Brain pericyte (primary cell): ENCODE measurements at regions not wholly inside any gene's neighbourhood (a gene's known extent, or its start where the extent isn't known, plus 50 kb on each side); places are given as distances from the start of the nearest gene placed in this dataset.
"Not testable (repeated sequence)": the region's sequence is repeated elsewhere in the genome, so short reads cannot be mapped to it uniquely, and the experiment has no call there.

ENCODE experiments used
- DNase-seq: peaks from one replicate; pipeline ENCODE4 v3.0.0-alpha.2; 2012; ENCODE audit warnings: low read depth, low spot score

DNA sequence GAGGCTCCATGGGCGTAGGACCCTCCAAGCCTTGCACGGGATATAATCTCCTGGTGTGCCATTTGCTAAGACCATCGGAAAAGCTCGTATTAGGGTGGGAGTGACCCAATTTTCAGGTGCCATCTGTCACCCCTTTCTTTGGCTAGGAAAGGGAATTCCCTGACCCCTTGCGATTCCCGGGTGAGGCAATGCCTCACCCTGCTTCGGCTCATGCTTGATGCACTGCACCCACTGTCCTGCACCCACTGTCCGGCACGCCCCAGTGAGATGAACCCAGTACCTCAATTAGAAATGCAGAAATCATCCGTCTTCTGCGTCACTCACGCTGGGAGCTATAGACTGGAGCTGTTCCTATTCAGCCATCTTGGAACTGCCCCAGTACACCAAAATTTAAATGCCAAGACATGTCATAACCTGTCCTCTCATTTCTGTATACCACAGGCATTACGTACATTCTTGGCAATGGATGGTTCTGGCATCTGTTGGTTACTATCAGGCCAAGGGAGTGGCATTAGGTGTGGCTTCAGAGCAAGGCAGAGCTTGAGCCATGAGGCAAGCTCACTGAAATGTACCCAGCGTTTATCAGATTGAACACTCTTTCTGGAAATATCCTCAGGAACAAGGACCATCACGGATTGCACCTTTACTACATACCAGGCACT lies 95.4 kb upstream of the GALNT18 start:
- DNase-seq = no peak

DNA sequence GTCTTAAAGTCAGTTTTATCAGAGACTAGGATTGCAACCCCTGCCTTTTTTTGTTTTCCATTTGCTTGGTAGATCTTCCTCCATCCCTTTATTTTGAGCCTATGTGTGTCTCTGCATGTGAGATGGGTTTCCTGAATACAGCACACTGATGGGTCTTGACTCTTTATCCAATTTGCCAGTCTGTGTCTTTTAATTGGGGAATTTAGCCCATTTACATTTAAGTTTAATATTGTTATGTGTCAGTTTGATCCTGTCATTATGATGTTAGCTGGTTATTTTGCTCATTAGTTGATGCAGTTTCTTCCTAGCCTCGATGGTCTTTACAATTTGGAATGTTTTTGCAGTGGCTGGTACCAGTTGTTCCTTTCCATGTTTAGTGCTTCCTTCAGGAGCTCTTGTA lies 93.3 kb upstream of the GALNT18 start:
- not testable (repeated sequence) for DNase-seq

DNA sequence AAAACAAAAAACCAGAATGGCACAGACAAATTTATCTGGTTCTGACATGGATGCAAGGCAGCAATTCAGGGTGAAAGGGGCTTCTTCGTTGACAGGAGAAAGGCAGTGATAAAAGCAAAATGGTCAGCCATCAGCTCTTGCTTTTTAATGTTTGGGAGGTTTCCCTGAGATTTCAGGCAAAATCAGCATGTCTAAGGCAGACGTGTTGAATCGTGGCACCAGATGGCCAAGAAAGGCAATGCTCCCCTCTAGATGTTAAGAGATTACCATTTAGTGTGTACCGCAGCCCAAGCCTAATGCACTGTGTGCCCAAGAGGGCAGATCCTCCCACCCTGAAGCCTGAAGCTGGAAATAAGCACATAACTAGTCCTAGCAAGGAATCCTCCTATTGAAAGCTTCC lies 88.8 kb upstream of the GALNT18 start:
- no peak for DNase-seq

DNA sequence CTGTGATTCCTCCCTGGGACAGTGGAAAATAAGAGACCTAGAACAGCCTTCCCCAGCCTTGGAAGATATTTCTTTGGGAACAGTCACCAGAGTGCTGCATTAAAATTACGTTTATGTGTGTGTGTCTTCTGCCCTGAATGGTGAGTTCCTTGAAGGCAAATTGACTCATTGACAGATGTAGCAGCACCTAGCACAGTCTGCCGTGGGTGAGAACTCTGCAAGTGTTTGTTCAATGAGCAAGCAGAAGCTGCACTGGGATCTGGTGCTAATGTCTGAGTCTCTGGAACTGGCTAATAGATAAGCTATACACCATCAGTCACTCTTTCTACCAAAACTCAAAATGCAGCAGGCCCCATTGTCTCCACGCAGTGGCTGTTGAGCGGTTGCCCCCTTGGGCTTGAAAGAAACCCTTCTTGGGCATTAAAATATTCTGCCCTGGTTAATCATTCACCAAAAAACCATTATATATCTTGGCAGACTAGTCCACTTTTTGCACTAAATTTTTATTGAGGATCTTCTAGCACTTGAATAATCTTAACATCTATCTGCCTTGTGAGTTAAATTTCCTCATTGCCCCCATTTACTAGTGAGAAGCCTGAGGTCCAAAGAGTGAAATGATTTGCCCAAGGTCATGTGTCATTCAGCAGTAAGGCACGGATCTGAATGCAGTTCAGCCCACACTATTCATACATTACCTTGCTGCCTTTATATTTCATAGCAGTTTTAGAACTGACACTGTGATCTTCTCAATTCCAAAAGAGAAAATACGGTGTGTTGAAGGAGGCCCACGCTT lies 87.8 kb upstream of the GALNT18 start:
- no peak for DNase-seq

DNA sequence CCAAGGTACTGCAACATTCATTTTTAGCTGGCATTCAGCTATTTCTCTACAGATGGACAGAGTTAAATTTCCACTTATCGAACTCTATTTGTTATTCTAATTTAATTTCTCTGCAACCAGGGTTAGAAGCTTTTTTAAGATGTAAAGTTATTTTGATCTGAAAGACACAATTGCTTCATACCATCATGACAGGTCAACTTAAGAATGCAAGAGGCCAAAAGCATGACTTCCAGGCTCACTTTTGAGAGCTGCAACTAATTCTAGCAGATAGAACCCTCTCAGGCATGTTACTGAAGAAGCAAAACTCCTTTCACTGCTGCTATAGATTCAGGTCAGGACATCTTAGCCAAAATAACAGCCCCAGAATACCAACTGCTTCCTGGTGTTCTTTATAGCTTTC lies 86.5 kb upstream of the GALNT18 start:
- DNase-seq = no peak

DNA sequence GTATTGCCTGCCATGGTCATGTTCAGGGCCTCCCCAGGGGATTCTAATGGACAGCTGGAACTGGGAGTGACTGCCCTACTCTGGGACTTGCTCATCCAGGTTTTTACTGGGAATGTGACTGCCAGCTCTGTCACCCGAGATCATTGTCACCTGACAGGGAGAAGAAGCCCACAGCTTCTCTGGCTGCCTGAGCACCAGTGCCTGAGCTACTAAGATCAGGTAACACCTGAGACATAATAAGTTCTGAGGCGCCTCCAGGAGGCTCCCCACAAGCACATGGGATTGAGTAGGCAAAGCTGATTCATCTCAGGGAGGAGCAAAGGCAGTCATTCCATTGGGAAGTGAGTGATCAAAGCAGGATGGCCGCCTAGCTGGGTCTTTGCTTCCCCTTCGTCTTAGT lies 84.2 kb upstream of the GALNT18 start:
- DNase-seq = no peak

DNA sequence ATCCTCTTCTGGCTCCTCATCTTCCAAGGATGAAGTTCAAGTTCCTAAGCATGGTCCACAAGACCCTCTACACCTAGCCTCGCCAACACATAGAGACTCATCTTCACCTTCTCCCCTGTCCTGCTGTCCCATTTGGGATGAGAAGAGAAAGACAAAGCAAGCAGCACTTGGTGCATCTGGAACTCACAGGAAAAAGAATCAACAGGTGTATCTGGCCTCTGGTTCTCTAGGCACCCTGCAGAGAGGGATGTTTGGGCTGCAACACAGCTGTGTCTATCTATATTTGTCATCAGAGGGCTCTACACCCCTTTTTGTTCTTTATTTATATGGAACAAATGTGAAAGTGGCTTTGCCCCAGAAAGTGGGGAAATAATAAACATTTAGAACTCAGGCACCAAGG lies 82.1 kb upstream of the GALNT18 start:
- no peak for DNase-seq

DNA sequence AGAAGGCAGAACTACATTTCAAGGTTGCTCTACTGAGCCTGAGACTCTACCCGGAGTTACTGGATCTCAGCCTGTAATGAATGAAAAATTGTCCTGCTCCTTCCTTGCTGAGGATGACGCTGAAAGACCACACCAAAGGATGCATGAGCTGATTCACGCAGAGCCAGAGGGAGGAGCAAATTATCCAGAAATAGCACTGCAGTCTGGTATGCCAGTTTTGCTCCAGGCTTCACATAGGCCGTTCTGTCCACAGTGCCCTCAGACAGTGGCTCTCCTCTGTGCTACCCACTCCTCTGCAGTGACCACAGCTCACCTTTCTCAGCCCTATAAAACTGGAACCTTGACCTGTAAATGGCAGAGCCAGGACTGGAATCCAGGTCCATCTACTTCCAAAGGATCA lies 79.3 kb upstream of the GALNT18 start:
- no peak for DNase-seq

DNA sequence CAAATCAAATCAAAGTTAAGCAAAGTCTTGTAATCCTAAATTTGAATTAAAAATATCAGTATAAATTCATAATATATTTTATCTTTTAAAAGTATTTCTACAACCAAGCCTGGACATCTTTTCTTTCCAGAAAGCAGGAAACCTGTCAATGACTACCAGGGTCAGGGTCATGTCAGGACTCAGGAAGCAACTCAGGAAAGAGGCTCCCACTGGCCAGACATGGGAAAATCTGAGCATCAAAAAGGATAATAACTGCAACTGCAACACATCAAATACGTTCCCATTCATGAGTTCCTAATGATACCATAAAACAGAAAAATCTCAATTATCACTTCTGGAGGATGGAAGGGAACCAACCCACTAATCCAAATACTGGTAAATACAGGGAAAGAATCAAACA lies 76.0 kb upstream of the GALNT18 start:
- DNase-seq = no peak

DNA sequence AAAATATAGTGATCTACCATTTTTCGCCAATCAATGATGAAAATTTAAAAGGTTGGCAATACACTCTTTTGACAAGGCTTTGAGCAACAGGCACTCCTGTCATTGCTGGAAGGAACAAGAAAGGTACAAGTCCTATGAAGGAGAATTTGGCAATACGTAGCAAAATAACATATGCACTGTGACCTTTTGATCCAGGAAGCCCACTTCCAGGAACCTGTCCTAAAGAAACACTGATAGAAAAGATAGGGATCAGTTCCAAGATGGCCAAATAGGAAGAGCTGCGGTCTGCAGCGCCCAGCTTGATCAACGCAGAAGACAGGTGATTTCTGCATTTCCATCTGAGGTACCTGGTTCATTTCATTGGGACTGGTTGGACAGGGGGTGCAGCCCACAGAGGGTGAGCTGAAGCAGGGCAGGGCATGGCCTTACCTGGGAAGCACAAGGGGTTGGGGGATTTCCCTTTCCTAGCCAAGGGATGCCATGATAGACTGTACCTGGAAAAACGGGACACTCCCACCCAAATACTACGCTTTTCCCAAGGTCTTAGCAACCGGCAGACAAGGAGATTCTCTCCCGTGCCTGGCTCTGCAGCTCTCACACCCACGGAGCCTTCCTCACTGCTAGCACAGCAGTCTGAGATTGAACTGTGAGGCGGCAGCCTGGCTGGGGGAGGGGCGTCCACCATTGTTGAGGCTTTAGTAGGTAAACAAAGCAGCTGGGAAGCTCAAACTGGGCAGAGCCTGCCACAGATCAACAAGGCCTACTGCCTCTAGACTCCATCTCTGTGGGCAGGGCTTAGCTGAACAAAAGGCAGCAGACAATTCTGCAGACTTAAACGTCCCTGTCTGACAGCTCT lies 69.7 kb upstream of the GALNT18 start:
- no peak for DNase-seq

DNA sequence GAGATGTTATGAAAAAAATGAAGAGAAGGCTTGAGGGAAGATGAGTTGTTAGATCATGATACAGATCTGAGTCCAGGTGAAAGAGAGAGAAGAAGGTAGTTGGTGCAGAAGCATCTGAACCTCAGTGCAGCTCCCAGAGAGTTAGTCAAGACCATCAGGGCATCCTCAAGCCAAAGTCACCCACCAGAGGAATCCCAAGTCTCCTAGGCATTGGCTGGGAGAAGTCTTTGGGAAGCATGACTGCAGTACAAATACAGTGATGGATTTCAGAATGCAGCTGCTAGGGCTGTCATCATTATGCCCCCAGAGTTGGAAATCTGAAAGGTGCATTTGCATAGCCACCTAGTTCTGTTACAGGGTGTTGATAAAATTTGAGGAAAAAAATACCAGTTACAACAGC lies 59.7 kb upstream of the GALNT18 start:
- no peak for DNase-seq

DNA sequence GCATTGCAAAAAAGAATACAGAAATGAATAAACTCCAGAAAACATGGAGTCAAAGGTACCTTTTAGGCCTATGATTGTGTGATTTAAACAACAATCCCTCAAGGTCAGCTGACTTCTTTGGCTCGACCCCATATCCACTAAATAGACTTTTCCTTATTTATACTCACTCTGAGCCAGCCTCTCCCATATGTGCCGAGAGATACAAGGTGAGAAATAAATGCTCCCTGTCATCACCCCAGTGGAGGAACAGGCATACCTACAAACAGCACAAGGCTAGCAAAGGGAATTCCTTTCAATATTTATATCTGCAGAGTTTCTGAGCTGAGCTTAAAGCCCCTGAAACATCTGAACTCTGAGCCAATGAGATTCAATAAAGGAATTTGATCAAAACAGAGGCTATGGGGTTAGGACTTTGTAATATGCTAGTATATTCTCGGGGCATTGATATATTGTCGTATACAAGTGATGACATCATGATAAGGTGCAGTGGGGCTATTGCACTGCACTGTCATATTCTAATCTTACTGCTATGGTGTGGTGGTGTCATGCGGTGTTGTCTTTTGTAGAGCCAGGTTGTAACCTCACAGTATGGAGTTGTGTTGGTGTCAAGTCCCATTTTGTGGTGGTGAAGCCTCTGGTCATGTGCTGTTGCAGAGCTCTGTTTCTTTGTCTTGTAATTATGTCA lies 56.0 kb upstream of the GALNT18 start:
- no peak for DNase-seq

DNA sequence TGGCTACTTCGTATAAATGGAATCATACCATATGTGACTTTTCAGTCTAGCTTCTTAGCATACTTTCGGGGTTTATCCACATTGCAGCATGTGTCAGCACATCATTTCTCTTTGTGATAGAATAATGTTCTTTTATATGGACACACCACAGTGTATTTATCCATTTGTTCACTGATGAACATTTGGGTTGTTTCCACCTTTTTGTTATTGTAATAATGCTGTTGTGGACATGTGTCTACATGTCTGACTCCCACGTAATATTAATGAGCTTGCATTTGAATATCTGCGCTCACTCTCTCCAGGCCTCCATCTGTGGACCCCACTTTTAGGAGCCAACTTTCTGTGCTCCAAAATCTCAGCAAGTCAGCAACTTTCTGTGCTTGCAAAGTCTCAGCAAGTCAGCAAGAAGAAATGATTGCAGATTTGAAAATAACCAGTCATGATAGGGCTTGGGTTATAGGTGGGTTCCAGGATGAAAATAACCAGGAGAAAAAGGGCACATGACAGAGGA lies 53.9 kb upstream of the GALNT18 start:
- DNase-seq = no peak

DNA sequence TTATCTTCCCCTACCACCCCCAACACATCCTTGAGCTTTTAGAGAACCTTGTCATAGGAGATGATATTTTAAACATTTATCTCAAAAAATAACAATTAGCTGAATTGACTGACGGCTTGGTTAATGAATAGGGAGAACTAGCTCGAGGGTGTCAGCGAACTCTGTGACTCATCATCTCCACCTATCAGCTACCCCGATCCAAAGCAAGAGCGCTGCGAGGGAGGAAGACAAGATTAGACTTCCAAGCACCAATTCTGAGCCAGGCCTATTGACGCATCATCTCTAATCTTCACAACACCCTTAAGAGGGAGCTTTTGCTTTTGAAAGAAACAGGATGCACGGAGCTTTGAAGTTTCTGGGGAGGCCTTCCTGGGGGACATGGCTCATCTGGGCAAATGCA lies 51.0 kb upstream of the GALNT18 start:
- no peak for DNase-seq

DNA sequence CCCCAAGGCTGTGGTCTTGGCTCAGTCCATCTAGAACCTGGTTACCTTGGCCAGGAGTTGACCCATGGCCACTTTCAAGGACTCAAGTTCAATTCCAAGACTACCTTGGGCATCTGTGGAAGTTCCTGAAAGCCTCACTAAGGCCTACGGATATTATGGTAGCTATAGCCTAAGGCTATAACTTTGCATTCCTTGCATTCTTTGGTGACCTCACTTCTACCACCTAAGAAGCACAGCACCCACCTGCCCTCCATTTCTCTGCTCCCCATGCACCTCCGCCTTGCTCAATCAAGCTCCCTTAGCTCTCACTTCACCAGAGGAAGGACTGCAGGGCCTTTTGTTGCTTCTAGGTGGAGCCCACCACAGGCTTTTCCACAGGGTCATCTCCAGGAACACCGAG lies 50.3 kb upstream of the GALNT18 start:
- DNase-seq = no peak
